HepG2 (cell line): ENCODE measurements at regions not wholly inside any gene's neighbourhood (a gene's known extent, or its start where the extent isn't known, plus 50 kb on each side); places are given as distances from the start of the nearest gene placed in this dataset.

ENCODE experiments used
- ARHGAP35 ChIP-seq: sonication (generic); formaldehyde crosslinking; IDR thresholded peaks from 2 replicates; pipeline ENCODE4 v1.9.0; 2022; ENCODE audit warnings: mild to moderate bottlenecking, inconsistent platforms, moderate library complexity, missing genetic modification reagents, borderline replicate concordance
- FOXO4 ChIP-seq: sonication (generic); formaldehyde crosslinking; conservative IDR thresholded peaks from 2 replicates; pipeline ENCODE4 v1.8.1; 2023; ENCODE audit warnings: missing genetic modification reagents
- GRHL1 ChIP-seq: sonication (generic); formaldehyde crosslinking; conservative IDR thresholded peaks from 2 replicates; pipeline ENCODE4 v1.8.0; 2022; ENCODE audit warnings: missing genetic modification reagents
- PPARG ChIP-seq: conservative IDR thresholded peaks from 2 replicates; pipeline ENCODE4 v1.6.1; 2016; ENCODE audit warnings: missing biosample characterization, missing genetic modification reagents
- RERE ChIP-seq: IDR thresholded peaks from 2 replicates; pipeline ENCODE4 v1.6.1; 2016; ENCODE audit warnings: low read depth, missing genetic modification reagents, missing compliant biosample characterization
- U2AF1 ChIP-seq: fragments of 200-400 bp; formaldehyde crosslinking; optimal IDR thresholded peaks from 2 replicates; pipeline ENCODE3; 2017; ENCODE audit warnings: mild to moderate bottlenecking, low read depth, low read length
- ZNF432 ChIP-seq: sonication (generic); formaldehyde crosslinking; IDR thresholded peaks from 2 replicates; pipeline ENCODE4 v1.5.0; 2020; ENCODE audit warnings: missing genetic modification reagents, mild to moderate bottlenecking, borderline replicate concordance
- ZNF564 ChIP-seq: sonication (generic); formaldehyde crosslinking; IDR thresholded peaks from 2 replicates; pipeline ENCODE4 v1.8.1; 2023; ENCODE audit warnings: mild to moderate bottlenecking, missing genetic modification reagents

- TF ChIP-seq ZNF564 (CRISPR knock-in tag) (no peak), PPARG (CRISPR knock-in tag) (no peak), GRHL1 (CRISPR knock-in tag) (no peak), RERE (CRISPR knock-in tag) (no peak), ARHGAP35 (CRISPR knock-in tag) (no peak), ZNF432 (CRISPR knock-in tag) (no peak), FOXO4 (CRISPR knock-in tag) (no peak), U2AF1 (no peak)
- TF ChIP-seq, all 625 proteins: peak for 0
These were observed 52.1 kb upstream of the BEGAIN start (continued) for GRCh38 chr14:100639280-100639679.
